NCI-H82 (cell line): ENCODE measurements at regions not wholly inside any gene's neighbourhood (a gene's known extent, or its start where the extent isn't known, plus 50 kb on each side); places are given as distances from the start of the nearest gene placed in this dataset.

Experiments
- DNase-seq: peaks from one replicate; lab custom pipeline; 2025; lab: John Stamatoyannopoulos, UW

- DNase-seq: peak; percentile 48
These were observed 255.6 kb downstream of the PREX1 start for GRCh38 chr20:48571949-48572847.

DNA sequence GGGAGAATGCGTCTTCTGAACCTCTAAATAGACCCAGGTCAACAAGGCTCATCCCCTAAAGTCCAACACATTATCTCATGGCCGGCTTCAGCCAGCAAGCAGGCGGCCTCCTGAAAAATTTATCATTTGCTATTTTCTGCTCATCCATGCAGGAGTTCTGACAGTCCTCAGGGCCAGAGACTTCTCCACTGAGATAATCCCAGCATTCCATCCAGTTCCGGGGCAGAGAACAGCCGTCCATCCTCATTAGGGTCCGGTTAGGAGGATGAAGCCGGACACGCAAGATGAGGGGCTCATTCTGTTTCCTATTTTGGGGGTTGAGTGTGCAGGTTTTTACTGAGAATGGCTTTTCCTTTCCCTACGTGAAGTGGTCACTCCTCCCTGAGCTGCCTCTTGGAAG, 258.1 kb downstream of the PREX1 start:
- DNase-seq: no peak

DNA sequence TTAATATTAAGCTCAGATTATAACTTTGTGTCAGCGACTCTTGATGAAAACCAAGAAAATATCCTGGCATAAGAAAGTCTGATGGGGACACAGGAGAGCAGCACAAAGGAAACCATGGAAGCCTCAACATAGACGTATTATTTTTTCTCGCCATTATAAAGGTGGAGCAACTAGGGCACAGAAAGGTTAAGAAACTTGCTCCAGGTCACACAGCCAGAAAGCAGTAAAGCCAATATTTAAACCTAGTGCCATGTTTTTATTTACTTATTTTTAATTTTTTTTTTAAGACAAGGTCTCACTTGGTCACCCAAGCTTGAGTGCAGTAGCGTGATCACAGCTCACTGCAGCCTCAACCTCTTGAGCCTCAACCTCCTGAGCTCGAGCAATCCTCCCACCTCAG, 259.3 kb downstream of the PREX1 start:
- no peak for DNase-seq

DNA sequence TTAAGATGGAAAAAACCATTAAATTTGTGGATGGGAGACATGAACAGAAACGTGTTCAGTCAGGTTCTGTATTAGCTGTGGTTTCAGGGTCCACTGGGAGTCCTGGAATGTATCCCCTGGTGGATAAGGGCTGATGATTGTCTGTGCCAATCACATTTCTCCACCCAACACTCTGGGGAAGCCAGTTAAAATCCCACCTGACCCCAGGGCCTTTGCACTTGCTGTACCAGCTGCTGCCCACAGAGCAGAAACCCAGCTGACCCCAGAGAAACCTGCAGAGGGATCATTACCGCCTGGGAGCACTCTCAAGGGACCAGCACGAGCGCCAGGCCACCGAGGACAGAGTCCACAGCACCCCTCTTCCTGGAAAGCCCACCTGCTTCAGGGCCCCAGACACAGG, 260.7 kb downstream of the PREX1 start:
- DNase-seq: no peak

GRCh38 chr20:48564982-48565539, 262.7 kb downstream of the PREX1 start:
- DNase-seq: no peak

- no peak for DNase-seq
These were observed 264.5 kb downstream of the PREX1 start for GRCh38 chr20:48563191-48563870.

- DNase-seq: no peak
These were observed 265.1 kb downstream of the PREX1 start for GRCh38 chr20:48562586-48563116.

DNA sequence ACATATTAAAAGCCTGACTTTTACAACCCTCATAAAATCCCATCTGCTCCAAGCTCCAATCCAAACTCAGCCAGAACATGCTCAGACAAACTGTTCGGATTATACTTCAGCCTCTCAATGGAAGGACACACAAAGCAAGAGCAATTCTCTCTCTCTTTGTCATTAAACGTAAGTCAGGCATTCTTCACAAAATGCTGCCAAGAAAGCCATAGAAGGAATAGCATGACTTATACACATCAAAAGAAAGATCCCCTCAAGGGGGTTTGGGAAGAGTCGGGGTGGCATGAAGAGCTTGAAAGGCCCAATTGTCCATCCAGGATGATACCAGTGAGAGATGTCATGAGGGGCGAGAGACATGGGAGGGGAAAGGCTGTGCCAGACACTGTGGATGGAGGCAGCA, 268.9 kb downstream of the PREX1 start:
- DNase-seq: peak; percentile 46

DNA sequence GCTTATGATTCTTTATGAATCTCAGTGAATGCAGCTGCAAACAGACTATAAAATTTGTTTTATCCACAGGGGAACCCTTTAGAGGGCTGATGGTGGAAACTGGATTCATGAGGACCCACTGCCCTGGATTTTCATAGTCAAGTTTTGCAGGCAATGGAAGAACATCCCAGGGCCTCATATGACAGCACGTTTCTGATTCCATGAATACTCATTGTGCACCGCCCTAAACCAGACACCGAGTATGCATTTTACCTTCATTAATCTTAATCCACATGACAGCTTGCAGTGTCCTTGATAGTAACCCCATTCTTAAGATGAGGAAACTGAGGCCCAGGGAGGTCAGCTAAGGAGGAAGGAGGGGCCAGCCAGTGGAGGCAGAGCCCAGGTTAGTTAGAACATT, 270.4 kb downstream of the PREX1 start:
- DNase-seq: peak; percentile 63

DNA sequence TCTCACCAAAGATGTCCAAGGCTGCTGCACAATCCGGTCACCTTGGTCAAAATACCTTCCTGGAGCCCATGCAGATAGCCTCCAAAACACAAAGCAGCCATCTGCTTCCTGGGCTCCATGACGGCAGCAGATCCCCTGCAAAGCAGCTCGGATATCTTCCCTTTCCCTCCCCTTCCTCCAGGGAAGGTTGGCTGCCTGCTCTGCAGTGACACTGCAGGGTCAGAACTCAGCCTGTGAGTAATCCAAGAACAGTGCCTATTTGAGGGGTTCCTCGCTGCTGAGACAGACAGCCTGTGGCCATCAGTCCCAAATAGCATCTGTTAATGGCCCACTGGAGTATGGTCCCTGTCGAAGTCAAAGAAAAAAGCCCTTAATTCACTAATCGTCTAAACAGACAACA, 270.8 kb downstream of the PREX1 start:
- DNase-seq: peak; percentile 79

DNA sequence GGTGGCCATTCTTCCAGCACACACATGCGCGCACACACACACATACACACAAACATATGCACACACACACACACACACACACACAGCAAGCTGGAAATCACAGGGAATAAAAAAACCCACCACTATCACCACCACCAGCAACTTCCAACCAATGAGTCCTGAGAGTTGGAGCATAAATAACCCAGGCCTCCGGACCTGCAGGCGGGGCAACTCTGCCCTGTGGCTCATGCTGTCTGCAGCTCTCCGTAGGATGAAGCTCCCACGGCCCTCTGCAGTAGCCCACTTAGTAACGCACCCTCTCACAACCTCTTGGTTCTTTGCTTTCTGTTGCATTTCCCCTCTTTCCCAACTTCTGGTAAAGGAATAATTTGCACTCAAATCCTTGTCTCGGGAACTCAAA, 275.2 kb downstream of the PREX1 start:
- no peak for DNase-seq

GRCh38 chr20:48550814-48551213, 277.0 kb downstream of the PREX1 start:
- no peak for DNase-seq

DNA sequence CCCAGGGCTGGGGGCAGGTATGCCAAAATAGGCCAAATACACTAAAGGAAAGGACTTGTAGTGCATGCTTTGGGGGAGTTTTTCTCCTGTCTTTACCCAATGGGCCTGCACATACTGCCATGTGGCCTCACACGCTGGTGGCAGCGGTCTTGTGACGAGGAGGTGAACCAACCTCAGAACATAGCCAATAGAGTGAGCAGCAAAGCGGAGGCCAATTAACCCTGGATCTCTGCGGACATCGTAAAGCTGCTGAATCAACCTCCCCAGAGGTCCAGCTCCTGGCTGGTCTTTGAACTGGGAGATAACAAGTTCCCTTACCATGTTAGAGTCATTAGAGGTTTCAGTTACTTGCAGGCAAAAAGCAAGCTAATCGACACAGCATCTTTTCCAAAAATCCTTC, 280.1 kb downstream of the PREX1 start:
- no peak for DNase-seq

GRCh38 chr20:48544402-48545339, 283.1 kb downstream of the PREX1 start:
- peak; percentile 72 for DNase-seq

DNA sequence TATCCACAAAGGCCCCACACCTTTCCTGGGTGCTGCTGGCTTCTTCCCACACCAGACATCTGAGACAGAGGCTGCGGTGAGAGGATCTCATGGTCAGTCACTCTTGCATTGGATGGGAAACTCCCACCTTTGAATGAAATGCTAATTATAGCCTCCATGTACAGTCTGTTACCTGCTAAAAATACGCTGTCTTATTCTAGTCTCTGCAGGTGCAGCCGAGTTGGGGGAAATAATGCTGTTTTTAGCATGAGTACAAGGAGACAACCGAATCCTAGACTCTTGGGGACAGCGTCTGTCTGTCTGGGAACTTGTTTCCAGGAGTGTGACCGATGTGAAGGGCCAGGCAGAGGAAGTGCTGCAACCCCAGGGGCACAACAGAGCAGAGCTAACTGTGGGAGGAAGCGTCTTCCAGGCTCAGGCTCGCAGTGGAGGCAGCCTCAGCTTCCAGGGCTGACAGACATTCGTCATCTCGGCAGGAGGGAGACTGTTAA, 286.2 kb downstream of the PREX1 start:
- DNase-seq: no peak

DNA sequence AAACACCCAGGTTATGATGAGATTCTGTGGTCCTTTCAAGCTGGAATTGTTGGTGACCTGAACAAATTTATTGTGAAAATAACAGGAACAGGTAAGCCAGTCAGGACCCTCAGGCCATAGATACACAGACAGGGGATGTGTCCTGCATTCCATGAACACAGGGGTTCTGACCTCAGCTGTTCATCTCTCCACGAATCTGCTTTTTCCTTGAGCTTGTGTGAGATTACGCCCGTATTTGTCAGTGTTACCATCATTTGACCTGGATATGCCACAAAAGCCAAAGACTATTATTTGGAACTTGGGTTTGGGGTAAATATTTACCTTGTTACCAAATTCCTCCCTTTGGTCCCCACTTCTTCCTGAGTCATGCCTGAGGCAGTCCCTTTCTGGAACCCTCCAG, 288.9 kb downstream of the PREX1 start:
- no peak for DNase-seq

DNA sequence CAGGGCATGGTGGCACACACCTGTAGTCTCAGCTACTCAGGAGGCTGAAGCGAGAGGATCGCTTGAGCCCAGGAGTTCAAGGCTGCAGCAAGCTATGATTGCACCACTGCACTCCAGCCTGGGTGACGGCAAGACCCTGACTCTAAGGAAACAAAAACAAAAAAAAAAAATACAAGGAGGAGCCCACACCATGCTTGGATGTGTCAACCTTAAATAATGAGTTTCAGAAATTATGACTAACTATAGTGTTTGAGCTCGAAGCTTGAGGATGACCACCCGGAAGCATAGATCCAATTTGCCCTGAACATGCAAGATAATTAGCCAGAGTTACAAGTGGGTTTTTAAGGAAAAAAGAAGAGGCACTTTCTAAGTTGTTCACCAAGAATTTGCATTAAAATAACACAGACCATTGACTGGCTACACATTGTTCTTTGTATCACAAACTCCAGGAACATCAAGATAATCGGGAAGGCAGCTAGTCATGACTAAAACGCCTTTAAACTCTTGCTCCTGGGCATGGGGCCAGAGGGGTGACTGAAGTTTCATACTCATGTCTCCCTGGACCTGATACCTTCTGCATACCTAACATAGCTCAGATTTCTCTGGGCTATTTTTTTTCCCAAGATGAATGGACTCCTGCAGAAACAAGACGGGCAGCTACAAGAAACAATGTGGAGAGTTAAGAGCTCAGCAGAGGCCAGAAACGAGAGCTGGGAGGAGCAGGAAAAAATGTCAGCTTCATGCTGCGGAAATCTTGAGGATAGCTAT, 289.6 kb downstream of the PREX1 start:
- DNase-seq: no peak

DNA sequence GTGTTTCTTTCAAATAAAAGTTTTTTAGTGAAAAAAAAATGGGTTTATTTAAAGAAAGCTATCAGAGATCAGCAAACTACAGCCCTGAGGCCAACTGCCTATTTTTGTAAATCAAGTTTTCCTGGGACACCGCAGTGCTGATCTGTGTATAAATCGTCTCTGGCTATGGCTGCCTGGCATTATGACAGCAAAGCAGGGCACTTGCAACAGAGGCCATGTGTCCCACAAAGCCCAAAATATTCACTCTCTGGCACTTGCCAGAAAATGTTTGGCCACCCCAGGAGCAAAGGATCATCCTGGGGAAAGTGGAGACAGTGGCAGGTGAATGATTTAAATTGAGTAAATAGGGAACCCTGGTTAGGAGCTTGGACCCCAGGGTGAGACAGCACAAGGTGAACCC, 291.6 kb downstream of the PREX1 start:
- DNase-seq: no peak

DNA sequence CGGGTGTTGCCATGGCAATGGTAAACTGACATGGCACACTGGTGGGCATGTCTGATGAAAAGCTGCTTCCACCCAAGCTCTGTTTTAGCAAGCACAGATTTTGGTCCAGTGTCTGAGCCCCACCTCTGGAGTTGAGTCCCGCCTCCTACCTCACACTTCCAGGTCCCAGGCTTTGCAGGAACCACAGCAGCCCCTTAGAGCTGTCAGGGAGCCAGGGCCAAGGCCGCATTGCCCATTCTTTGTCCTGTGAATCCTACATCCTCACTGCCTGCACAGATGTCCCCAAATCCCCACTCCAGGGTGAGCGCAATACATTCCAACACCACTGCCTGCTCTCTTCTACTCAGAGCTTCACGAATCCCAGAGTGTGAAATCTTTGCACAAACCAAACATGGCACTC, 292.2 kb downstream of the PREX1 start:
- no peak for DNase-seq

GRCh38 chr20:48532028-48532427, 295.8 kb downstream of the PREX1 start:
- DNase-seq: no peak

GRCh38 chr20:48531505-48531904, 296.3 kb downstream of the PREX1 start:
- DNase-seq: no peak
